HL-60 (cell line): ENCODE measurements at regions not wholly inside any gene's neighbourhood (a gene's known extent, or its start where the extent isn't known, plus 50 kb on each side); places are given as distances from the start of the nearest gene placed in this dataset.

Experiments
- DNase-seq, 2 experiments: peaks; one replicate each; pipeline ENCODE4 v3.0.0-alpha.2; 2010 to 2020; ENCODE audit warnings: low read depth in 1 of 2, low spot score in 1 of 2
- H3K27ac ChIP-seq: fragments of 250-450 bp; sonication (Bioruptor Pico); replicated peaks from 2 replicates; pipeline ENCODE4 v1.5.1; 2020; ENCODE audit warnings: mild to moderate bottlenecking, moderate library complexity
- H3K27me3 ChIP-seq: fragments of 250-450 bp; sonication (Bioruptor Pico); 2 replicates; pipeline ENCODE4 v1.5.1; 2021; ENCODE audit warnings: mild to moderate bottlenecking, moderate library complexity; ENCODE audit not compliant: insufficient read depth, poor library complexity, severe bottlenecking
- H3K4me3 ChIP-seq: replicated peaks from 2 replicates; pipeline ENCODE4 v1.5.1; 2011; ENCODE audit warnings: mild to moderate bottlenecking, control low read depth, low read length; ENCODE audit not compliant: insufficient read depth
- CTCF ChIP-seq: IDR thresholded peaks from one replicate; pipeline ENCODE4 v1.5.1; 2011; ENCODE audit warnings: low read length, control low read depth, inconsistent platforms; ENCODE audit not compliant: insufficient read depth
- GABPA ChIP-seq: IDR thresholded peaks from 2 replicates; pipeline ENCODE4 v1.6.1; 2012; ENCODE audit warnings: low read depth
- POLR2AphosphoS5 ChIP-seq: IDR thresholded peaks from 2 replicates; pipeline ENCODE4 v1.6.1; 2012; ENCODE audit warnings: low read depth
- REST ChIP-seq: IDR thresholded peaks from 2 replicates; pipeline ENCODE4 v1.6.1; 2012; ENCODE audit warnings: low read depth; ENCODE audit not compliant: insufficient replicate concordance
- SPI1 ChIP-seq: IDR thresholded peaks from 2 replicates; pipeline ENCODE4 v1.6.1; 2012; ENCODE audit warnings: low read depth, mild to moderate bottlenecking, borderline replicate concordance

- no peak for TF ChIP-seq CTCF
- no peak for TF ChIP-seq POLR2AphosphoS5
- TF ChIP-seq REST = no peak
- TF ChIP-seq GABPA = no peak
- TF ChIP-seq SPI1 = no peak
- Histone ChIP-seq H3K4me3 (no peak overlapping the region), H3K27ac (no peak overlapping the region), H3K27me3 (no peaks in the 10 kb centered on the region)
- DNase-seq = no peak
Observed at GRCh38 chr4:81850701-81851100, 379.0 kb upstream of the RASGEF1B start.

DNA sequence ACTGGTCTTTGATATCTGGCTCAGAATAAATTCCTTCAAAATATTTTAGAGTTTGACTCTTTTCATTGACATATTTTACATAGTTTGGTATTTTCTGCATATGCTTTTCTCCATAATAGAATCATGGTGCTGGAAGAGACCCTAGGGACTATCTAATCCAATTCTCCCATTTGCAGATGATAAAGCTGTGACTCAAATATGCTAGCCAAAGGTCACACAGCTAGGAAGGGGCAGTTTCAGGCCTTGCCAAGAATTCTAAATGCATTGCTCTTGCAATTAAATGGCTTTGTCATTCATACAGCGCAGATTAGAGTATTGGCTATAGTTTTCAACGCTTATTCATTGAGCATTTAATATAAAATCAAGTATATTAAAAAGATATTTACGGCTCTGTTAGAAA lies 374.1 kb upstream of the RASGEF1B start:
- Histone ChIP-seq H3K27me3 (no peaks in the 10 kb centered on the region), H3K4me3 (no peak overlapping the region), H3K27ac (no peak overlapping the region)
- DNase-seq = no peak
- no peak for TF ChIP-seq CTCF
- TF ChIP-seq SPI1 = no peak
- TF ChIP-seq REST = no peak
- TF ChIP-seq POLR2AphosphoS5 = no peak

- no peak for TF ChIP-seq GABPA
- TF ChIP-seq REST = no peak
- no peak for TF ChIP-seq SPI1
- no peak for TF ChIP-seq POLR2AphosphoS5
- no peak for TF ChIP-seq CTCF
- no peak for DNase-seq
- Histone ChIP-seq H3K4me3 (no peak overlapping the region), H3K27me3 (no peaks in the 10 kb centered on the region), H3K27ac (no peak overlapping the region)
Observed at GRCh38 chr4:81845273-81845672, 373.6 kb upstream of the RASGEF1B start.
